DOHH2 (cell line): ENCODE measurements at regions not wholly inside any gene's neighbourhood (a gene's known extent, or its start where the extent isn't known, plus 50 kb on each side); places are given as distances from the start of the nearest gene placed in this dataset.

Source experiments
- CTCF ChIP-seq: fragments of 200-600 bp; sonication (generic); IDR thresholded peaks from one replicate; pipeline ENCODE4 v1.5.1; 2014; ENCODE audit warnings: antibody characterized with exemption, mild to moderate bottlenecking, low read depth, low read length; ENCODE audit not compliant: poor library complexity, severe bottlenecking
- EZH2phosphoT487 ChIP-seq: fragments of 200-600 bp; sonication (generic); IDR thresholded peaks from 2 replicates; pipeline ENCODE4 v1.6.1; 2017; ENCODE audit warnings: borderline replicate concordance, mild to moderate bottlenecking, antibody characterized with exemption, low read length, moderate library complexity, mixed read lengths

- TF ChIP-seq CTCF (no peak), EZH2phosphoT487 (no peak)
These were observed 220.9 kb upstream of the JUN start for GRCh38 chr1:59004755-59005154.
